ENCODE measurements at regions not wholly inside any gene's neighbourhood (a gene's known extent, or its start where the extent isn't known, plus 50 kb on each side); places are given as distances from the start of the nearest gene placed in this dataset.

DNA sequence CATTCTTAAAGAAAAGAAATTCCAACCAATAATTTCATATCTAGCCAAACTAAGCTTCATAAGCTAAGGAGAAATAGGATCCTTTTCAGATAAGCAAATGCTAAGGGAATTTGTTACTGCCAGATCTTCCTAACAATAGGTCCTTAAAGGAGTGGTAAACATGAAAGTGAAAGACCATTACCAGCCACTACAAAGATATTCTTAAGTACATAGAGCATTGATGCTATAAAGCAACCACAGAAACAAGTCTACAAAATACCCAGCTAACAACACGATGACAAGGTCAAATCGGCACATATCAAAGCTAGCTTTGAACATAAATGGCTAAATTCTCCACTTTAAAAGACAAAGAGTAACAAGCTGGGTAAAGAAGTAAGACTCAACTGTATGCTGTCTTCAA is 188.9 kb upstream of the RPRM start:
- no peaks in the 10 kb centered on the region for H3K4me1 Mint-ChIP-seq

DNA sequence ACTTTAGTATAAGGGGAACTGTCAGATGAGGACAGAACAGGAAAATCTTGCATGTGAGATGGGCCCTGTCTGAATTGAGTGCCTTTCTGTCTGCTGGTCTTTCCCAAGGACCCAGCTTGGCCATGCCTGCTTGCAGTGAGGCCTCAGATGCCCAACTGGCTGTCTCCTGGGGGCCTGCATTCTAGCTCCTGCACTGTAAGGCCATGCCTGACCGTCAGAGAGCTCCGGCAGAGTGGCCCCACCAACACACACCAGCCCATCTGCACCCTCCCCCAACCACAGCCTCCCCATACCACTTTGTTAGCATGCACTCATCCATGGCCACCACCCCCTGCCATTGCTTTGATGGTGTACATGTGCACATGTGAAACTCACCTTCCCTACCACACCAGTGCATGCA is 190.4 kb upstream of the RPRM start:
- Mint-ChIP-seq H3K27me3 (no peaks in the 10 kb centered on the region), H3K4me3 (no peak overlapping the region), H3K4me1 (no peaks in the 10 kb centered on the region), H3K36me3 (no peaks in the 10 kb centered on the region), H3K9me3 (peaks cover 2 to 9% (median 4%) of the 10 kb centered on the region in 3 donors), H3K27ac (no peak overlapping the region)

More for the DNA sequence above, 188.9 kb upstream of the RPRM start:
- Mint-ChIP-seq H3K36me3 (no peaks in the 10 kb centered on the region), H3K27ac (no peak overlapping the region), H3K4me3 (no peak overlapping the region), H3K27me3 (no peaks in the 10 kb centered on the region), H3K9me3 (peaks cover 0 to 12% (median 4%) of the 10 kb centered on the region in 3 donors)

DNA sequence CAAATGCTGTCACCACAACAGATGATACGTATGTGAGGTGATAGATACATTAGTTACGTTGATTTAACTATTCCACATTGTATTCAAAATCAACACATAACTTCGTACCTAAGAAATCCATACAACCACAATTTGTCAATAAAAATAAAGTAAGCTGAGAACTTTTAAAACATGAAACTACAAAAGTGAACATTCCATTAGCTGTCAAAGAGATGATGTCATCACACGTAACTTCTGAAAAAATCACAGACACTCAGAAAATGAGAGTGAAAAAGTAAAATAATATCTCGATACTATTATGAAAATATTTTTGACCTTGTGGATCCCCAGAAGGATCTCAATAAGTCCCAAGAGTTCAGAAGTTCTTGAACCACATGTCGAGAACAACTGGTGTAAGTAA is 161.6 kb upstream of the GALNT13 start:
- Mint-ChIP-seq H3K4me3 (no peak overlapping the region), H3K36me3 (no peaks in the 10 kb centered on the region), H3K27ac (no peak overlapping the region), H3K9me3 (peaks cover 0 to 9% (median 4%) of the 10 kb centered on the region in 3 donors), H3K27me3 (peaks cover 1% of the 10 kb centered on the region), H3K4me1 (no peaks in the 10 kb centered on the region)

DNA sequence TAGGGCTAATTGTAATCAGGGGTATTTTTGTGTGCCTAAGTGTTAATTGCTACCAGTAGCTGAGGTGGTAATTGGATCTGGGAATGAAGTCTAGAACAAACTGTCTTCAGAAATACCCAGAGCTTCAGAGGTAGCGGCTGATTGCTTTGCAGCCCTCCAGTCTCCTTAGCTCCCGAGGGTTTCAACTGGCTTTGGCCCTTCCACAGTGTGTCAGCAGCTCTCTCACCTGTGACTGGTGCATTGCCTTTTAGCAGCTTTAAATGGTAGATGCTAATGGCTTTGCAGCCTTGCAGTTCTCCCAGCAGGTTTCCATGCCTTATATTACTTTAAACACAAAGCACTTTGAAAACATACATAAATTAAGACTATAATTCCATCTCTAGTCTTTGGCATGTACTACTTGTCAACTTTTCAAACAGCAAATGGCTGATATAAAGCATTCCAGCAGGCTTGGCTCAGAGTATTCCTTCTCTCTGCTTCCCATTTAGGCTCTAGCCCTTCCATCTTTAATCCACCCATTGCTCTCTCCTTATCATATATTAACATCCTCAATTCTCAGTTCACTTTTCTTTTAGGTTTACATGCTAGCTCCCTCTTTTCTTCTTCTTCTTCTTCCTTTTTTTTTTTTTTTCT is 156.4 kb upstream of the GALNT13 start:
- no peaks in the 10 kb centered on the region for H3K27me3 Mint-ChIP-seq
- peaks cover 1% of the 10 kb centered on the region for H3K36me3 Mint-ChIP-seq
- H3K4me3 Mint-ChIP-seq, result no peak overlapping the region
- no peaks in the 10 kb centered on the region for H3K9me3 Mint-ChIP-seq
- no peaks in the 10 kb centered on the region for H3K4me1 Mint-ChIP-seq
- peak overlapping the region in 1 of 3 donors; percentile 11 for H3K27ac Mint-ChIP-seq

DNA sequence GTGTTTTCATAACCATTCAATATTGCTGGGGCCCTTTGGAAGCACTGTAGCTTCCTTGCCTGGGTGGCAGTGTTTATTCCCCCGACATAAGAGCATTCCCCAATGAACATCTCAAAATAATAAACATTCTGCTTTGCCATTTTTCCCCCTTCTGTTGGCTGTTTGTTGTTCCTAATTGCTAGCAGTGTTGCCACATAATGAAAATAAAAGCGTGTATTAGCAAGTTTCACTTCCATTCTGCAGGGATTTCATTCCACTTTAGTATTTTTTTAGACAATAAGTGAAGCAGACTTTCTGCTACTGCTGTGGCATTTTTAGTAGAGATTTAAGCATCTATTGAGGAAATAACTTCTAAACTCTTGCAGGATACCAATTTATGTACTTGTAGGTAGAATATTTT is 154.7 kb upstream of the GALNT13 start:
- H3K9me3 Mint-ChIP-seq, result no peaks in the 10 kb centered on the region
- H3K4me1 Mint-ChIP-seq, result no peaks in the 10 kb centered on the region
- peaks cover 1% of the 10 kb centered on the region for H3K36me3 Mint-ChIP-seq
- no peak overlapping the region for H3K4me3 Mint-ChIP-seq
- no peak overlapping the region for H3K27ac Mint-ChIP-seq
- no peaks in the 10 kb centered on the region for H3K27me3 Mint-ChIP-seq

DNA sequence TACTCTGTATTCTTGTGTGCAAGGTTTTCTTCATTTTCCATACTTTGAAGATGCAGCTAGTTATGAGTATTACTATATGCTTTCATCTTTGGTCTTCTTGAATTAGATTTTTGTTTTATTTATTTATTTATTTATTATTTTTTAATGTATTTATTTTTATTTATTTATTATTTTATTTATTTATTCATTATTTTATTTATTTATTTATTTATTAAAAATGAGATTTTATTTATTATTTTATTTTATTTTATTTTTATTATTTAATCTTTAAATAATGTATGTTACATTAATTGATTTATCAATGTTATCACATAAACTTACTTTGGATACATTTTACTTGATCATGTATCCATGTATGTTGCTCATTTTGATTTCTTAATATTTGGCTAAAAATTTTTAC is 132.3 kb upstream of the GALNT13 start:
- no peak overlapping the region for H3K27ac Mint-ChIP-seq
- H3K9me3 Mint-ChIP-seq, result peaks cover 1 to 23% (median 3%) of the 10 kb centered on the region in 3 donors
- H3K4me1 Mint-ChIP-seq, result no peaks in the 10 kb centered on the region
- H3K4me3 Mint-ChIP-seq, result no peak overlapping the region
- H3K27me3 Mint-ChIP-seq, result no peaks in the 10 kb centered on the region
- H3K36me3 Mint-ChIP-seq, result no peaks in the 10 kb centered on the region

DNA sequence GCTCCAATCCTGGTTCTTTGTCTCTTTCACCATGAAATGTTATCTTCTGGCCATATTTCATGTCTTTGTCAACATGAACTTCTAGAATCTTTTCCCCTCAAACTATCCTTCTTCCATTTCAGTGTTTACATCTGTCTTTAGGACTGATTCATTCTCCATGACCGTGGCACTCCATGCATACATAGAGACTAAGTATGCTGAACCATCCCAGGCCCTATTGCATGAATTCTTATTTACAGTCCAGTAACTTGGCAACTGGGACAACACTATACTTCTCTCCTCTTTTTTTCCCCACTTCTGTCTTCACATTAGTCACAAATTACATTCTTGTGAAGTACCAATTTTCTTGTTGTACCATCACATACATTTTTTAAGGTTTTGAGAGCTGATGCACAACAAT is 109.8 kb upstream of the GALNT13 start:
- Mint-ChIP-seq H3K4me1 (no peaks in the 10 kb centered on the region), H3K9me3 (peaks cover 5 to 34% (median 16%) of the 10 kb centered on the region in 3 donors), H3K4me3 (no peak overlapping the region), H3K27ac (no peak overlapping the region), H3K27me3 (no peaks in the 10 kb centered on the region), H3K36me3 (no peaks in the 10 kb centered on the region)

DNA sequence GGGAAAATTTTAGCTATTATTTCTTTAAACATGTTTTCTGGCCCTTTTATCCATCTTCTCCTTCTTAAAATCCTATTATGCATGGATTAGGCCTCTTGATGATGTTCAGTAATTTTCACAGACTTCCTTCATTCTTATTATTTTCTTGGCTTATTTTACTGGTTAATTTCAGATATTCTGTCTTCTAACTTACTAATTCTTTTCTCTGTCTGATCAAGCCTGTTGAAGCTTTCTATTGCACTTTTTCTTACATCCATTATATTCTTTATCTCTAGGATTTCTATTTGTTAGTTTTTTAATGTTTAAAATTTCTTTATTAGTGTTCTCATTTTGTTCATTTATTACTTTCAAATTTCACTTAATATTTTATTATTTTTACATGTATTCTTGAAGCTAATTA is 105.3 kb upstream of the GALNT13 start:
- Mint-ChIP-seq H3K9me3 (peaks cover 11 to 44% (median 23%) of the 10 kb centered on the region in 3 donors), H3K27ac (no peak overlapping the region), H3K36me3 (no peaks in the 10 kb centered on the region), H3K4me3 (no peak overlapping the region), H3K27me3 (no peaks in the 10 kb centered on the region), H3K4me1 (no peaks in the 10 kb centered on the region)

DNA sequence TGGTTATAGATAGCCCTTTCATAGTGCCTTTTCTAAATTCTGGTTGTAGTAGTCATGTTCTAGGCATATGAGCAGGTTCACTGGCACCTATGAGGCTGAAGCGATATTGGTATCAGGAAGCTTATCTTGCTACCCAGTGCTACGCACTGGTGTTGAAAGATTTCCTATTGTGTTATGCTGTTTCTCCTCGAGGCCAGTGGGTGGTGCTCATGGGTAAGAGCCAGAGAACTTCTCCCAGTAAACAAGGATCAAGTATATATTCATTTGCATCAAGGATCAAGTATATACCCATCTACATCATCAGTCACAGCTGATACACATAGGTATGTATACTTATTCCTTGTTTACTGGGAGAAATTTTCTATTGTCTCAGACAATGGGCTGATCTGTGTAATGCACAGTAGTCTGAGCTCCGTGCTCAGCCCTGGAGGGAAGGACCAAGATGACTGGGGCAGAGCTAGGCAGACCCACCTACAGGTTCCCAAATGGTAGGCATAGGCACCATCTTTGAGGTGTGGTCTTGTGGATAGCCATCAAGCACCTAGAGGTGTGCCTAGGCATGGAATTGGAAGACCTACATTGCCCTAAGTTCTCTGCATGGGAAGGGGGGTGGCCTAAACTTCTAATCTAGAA is 101.2 kb upstream of the GALNT13 start:
- H3K27ac Mint-ChIP-seq, result no peak overlapping the region
- no peaks in the 10 kb centered on the region for H3K4me1 Mint-ChIP-seq
- H3K36me3 Mint-ChIP-seq, result no peaks in the 10 kb centered on the region
- no peaks in the 10 kb centered on the region for H3K27me3 Mint-ChIP-seq
- H3K4me3 Mint-ChIP-seq, result no peak overlapping the region
- H3K9me3 Mint-ChIP-seq, result peaks cover 7 to 21% (median 14%) of the 10 kb centered on the region in 3 donors

DNA sequence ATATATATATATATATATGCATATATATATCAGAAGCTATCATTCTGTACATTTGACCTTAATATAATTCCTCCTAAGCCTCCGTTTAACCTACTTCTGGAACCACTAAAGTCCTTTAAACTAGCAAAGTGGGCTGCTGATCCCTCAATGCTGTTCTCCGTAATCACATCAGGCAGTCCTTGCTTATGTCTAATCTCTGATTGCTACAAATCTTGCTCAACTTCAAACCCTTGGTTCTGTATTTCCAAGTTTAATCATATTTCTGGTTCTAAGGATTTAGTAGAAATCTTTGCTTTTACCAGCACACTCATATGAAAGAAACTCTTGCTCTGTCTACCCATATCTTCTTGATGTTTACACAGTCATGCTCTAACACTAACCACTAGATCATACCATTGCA is 91.5 kb upstream of the GALNT13 start:
- H3K4me1 Mint-ChIP-seq, result no peaks in the 10 kb centered on the region
- no peak overlapping the region for H3K4me3 Mint-ChIP-seq
- peaks cover 3 to 6% (median 4%) of the 10 kb centered on the region in 3 donors for H3K9me3 Mint-ChIP-seq
- H3K36me3 Mint-ChIP-seq, result peaks cover 1% of the 10 kb centered on the region
- no peak overlapping the region for H3K27ac Mint-ChIP-seq
- no peaks in the 10 kb centered on the region for H3K27me3 Mint-ChIP-seq

DNA sequence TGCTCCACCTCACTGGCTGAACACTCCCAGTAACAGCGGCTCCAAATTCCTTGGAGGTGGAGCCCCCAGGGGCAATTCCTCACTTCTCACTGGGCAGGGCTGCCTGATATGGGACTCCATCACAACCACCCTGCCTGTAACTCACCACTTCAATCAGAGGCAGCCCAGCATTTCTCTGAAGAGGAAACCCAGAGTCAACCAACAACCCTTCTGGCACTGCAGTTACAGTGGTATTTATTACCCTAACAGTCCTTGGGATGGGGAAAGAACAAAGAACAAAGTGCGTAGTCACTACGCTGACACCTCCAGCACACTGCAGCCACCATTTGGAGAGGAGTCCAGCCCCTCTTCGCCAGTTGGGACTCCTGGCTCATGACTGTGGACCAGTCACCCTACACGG is 85.7 kb upstream of the GALNT13 start:
- Mint-ChIP-seq H3K4me3 (no peak overlapping the region), H3K9me3 (peaks cover 0 to 6% (median 6%) of the 10 kb centered on the region in 3 donors), H3K4me1 (peaks cover 0 to 2% (median 0%) of the 10 kb centered on the region in 3 donors)

DNA sequence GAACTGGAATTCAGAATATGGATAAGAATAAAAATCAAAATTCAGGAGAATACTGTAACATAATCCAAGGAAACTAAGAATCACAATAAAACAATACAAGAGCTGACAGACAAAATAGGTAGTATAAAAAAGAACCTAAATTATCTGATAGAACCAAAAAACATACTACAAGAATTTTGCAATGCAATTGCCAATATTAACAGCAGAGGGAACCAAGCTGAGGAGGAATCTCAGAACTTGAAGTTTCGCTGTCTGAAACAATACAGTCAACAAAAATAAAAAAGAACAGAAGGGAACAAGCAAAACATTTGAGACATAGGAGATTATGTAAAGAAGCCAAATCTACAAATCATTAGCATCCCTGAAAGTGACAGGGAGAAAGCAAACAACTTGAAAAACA is 84.1 kb upstream of the GALNT13 start:
- Mint-ChIP-seq H3K4me3 (no peak overlapping the region), H3K27me3 (no peaks in the 10 kb centered on the region), H3K4me1 (peaks cover 0 to 2% (median 0%) of the 10 kb centered on the region in 3 donors), H3K9me3 (peaks cover 0 to 13% (median 6%) of the 10 kb centered on the region in 3 donors), H3K36me3 (peaks cover 1% of the 10 kb centered on the region), H3K27ac (no peak overlapping the region)

More for the DNA sequence above, 85.7 kb upstream of the GALNT13 start:
- Mint-ChIP-seq H3K27me3 (no peaks in the 10 kb centered on the region), H3K27ac (no peak overlapping the region), H3K36me3 (peaks cover 1% of the 10 kb centered on the region)

DNA sequence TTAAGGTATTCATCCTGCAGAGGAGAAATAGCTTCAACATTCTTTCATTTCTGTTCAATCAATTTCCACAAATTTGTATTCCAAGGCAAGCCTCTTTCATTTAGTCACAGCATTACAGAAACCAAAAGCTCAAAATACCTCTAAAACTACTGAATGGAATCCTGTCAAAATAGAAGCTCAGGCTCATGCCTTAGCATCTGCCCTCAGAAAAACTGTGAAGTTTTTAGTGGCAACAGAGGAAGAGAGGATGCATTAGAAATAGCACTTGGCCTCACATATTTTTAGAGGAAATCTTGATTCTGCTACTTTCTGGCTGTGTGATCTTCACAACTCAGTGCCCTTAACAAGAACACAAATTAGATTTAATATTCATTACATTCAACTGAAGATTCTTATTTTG is 69.1 kb upstream of the GALNT13 start:
- Mint-ChIP-seq H3K4me3 (no peak overlapping the region), H3K27me3 (no peaks in the 10 kb centered on the region), H3K27ac (no peak overlapping the region), H3K9me3 (peaks cover 0 to 7% (median 2%) of the 10 kb centered on the region in 3 donors), H3K36me3 (no peaks in the 10 kb centered on the region), H3K4me1 (no peaks in the 10 kb centered on the region)

DNA sequence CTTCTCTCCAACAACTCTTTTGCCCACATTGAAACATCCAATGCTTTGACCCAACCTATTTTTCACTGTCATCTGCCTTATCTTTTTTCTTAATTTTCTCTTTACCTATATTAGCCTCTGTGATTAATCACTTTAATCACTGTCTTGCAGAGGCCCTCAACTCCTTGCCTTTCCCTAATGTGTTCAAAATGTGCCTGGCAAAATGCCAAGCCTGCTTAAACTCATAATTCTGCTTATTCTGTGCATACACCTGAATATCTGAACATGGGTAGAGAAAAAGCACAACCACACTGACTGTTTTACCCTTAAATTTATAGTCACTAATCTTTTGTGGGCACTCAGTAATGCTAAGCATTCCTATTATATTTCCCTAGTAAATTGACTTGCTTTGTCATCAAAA is 63.0 kb upstream of the GALNT13 start:
- no peaks in the 10 kb centered on the region for H3K27me3 Mint-ChIP-seq
- no peaks in the 10 kb centered on the region for H3K36me3 Mint-ChIP-seq
- no peak overlapping the region for H3K27ac Mint-ChIP-seq
- no peaks in the 10 kb centered on the region for H3K4me1 Mint-ChIP-seq
- peak overlapping the region in 1 of 4 donors; percentile 18 for H3K4me3 Mint-ChIP-seq
- peaks cover 0 to 1% (median 0%) of the 10 kb centered on the region in 3 donors for H3K9me3 Mint-ChIP-seq

DNA sequence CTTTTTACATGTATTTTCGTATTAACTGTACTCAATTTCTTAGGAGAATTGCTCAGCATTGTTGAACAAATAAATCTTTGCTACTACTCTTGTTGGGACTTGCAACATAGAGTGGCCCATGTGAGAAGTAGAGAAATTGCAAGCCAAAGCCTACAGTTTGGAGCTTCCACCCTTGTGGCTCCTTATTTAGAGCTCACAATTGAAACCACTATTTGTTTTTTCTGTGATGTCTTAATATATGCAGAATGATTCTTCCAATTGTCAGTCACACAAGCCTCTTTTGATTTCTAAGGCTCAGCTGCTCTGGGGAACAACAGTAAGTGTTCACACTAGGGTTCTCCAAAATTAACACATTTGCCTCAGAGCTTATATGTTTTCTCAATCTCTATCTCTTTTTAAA is 60.2 kb upstream of the GALNT13 start:
- H3K27ac Mint-ChIP-seq, result no peak overlapping the region
- no peaks in the 10 kb centered on the region for H3K4me1 Mint-ChIP-seq
- peaks cover 0 to 7% (median 0%) of the 10 kb centered on the region in 3 donors for H3K9me3 Mint-ChIP-seq
- no peaks in the 10 kb centered on the region for H3K27me3 Mint-ChIP-seq
- H3K4me3 Mint-ChIP-seq, result no peak overlapping the region
- H3K36me3 Mint-ChIP-seq, result no peaks in the 10 kb centered on the region

DNA sequence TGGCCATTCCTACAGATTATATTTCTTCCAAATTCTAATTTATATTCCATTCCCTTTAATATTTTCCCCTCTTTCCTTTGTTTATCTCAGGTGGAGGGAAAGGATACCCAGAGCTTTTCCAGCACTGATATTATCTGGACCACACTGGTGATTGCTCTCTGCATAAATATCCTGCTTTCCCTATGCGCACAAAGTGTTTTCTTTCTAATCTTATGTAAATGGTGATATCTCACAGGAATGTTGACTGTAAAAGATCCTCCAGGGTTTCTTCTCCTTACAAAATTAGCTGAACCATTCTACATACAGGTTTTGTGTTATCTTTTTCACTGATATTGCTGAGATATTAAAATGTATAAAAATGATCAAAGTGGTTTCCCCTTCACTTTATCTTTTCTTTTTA is 59.1 kb upstream of the GALNT13 start:
- Mint-ChIP-seq H3K4me1 (no peaks in the 10 kb centered on the region), H3K9me3 (peaks cover 0 to 7% (median 3%) of the 10 kb centered on the region in 3 donors), H3K27ac (no peak overlapping the region), H3K36me3 (no peaks in the 10 kb centered on the region), H3K27me3 (no peaks in the 10 kb centered on the region), H3K4me3 (no peak overlapping the region)

Measured in IgD-negative memory B cell (primary cell).